ENCODE measurements at regions not wholly inside any gene's neighbourhood (a gene's known extent, or its start where the extent isn't known, plus 50 kb on each side); places are given as distances from the start of the nearest gene placed in this dataset.
"Not testable (repeated sequence)": the region's sequence is repeated elsewhere in the genome, so short reads cannot be mapped to it uniquely, and the experiment has no call there.

- DNase-seq (ENCODE audit: low read depth in 2 of 2): no peak
Measured at GRCh38 chr18:997499-997898, 92.8 kb downstream of the ADCYAP1 start.

- no peak for DNase-seq (ENCODE audit: low read depth in 2 of 2)
Measured at GRCh38 chr18:998936-999335, 94.3 kb downstream of the ADCYAP1 start.

DNA sequence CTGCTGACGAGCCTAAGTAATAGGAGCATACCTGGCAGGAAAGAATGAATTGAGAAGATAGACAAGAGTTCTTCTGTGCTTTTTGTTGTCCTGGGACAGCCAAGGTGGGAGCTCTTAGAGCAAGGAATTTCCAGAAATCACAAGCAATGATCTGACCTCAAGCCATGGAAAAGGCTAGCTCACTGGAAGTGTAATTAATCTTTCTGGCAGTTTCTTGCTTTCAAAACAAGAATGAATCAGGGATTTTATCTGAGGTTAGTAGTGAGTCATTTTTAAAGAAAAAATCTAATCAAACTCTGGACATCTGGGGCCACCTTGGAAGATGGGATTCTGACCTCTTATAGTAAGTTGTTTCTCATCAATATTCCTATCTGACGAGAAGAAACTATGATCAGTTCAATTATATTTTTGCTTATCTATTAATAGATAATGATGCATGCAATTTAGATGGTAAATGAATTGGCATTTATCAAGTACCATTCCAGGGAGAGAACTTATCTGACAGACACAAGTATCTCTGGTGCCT is 98.0 kb downstream of the ADCYAP1 start:
- no peak for DNase-seq (ENCODE audit: low read depth in 2 of 2)

DNA sequence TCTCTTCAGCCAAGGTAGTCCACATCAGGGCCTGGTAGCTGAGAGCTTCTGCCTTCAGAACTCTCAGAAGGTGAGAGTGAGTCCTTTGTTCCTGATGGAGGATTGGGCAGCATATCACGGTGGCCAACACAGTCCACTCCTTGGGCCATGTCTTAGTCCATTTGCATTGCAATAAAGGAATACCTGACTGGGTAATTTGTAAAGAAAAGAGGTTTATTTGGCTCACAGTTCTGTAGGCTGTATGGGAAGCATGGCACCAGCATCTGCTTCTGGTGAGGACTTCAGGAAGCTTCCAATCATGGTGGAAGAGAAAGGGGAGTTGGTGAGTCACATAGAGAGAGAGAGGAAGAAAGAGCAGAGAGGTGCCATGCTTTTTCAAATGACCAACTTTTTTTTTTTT is 98.8 kb downstream of the ADCYAP1 start:
- DNase-seq (ENCODE audit: low read depth in 2 of 2): no peak

- DNase-seq (ENCODE audit: low read depth in 2 of 2): no peak
Measured at GRCh38 chr18:1006304-1006703, 101.6 kb downstream of the ADCYAP1 start.

DNA sequence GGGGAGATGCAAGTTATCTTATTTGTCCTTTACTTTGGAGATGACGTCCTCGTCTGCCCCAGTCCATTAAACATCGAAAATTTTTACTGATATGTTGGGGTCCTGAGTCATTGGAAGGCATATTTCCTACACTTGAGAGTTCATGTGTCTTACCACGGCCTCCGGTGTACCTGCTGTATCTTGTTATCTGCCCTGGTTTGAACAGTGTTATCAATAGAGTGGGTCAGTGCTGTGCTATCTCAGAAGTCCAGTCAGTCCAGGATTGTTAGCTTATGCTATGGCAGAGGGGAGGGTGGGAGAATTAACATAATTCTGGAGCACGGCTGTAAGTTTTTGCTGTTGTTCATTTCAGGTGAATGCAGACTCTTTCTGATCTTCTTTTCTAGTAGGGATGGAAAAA is 102.3 kb downstream of the ADCYAP1 start:
- no peak for DNase-seq (ENCODE audit: low read depth in 2 of 2)

DNA sequence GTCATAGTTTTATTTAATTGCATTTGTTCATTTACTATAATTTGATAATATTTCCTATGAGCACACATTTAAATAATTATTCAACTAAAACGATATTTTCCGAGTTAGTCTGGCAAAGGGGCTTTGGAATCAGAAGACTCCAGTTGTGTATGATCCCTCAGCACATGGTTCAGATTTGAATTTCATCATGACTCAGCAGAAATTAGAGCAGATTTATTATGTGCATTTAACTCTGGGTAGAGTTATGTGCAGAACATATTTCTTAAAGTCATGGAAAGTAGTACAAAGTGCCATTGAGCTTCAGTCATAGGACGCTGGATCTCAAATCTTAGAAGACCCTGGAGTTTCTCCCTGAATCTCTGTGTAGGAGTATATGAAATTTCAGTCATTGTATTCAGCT is 106.7 kb downstream of the ADCYAP1 start:
- no peak for DNase-seq (ENCODE audit: low read depth in 2 of 2)

- DNase-seq (ENCODE audit: low read depth in 2 of 2): no peak
Measured at GRCh38 chr18:1012775-1013174, 108.1 kb downstream of the ADCYAP1 start.

GRCh38 chr18:1013951-1014350 is 109.3 kb downstream of the ADCYAP1 start:
- no peak for DNase-seq (ENCODE audit: low read depth in 2 of 2)

DNA sequence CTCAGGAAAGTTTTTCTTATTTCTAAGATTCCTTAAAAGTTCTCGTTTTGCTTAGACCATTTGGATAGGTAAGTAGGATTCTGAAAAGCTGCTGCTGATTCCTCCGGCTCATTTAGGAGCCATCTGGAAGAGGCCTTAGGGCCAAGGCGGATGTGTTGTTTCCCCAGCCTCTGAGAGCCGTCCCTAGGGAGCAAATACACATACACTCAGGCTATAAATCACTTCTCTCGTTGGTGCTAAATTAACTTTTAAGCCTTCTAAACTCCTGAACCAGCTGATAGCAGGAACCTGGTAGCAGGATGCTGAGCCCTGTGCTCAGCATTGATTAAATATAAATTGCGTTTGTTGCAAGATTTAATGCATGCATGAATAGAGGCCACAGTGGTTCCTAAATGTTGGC is 109.8 kb downstream of the ADCYAP1 start:
- DNase-seq (ENCODE audit: low read depth in 2 of 2): no peak

GRCh38 chr18:1014951-1015624 is 110.4 kb downstream of the ADCYAP1 start:
- DNase-seq (ENCODE audit: low read depth in 2 of 2): no peak

GRCh38 chr18:1015777-1016176 is 111.1 kb downstream of the ADCYAP1 start:
- no peak for DNase-seq (ENCODE audit: low read depth in 2 of 2)

- DNase-seq (ENCODE audit: low read depth in 2 of 2): no peak
Measured at GRCh38 chr18:1017227-1018058, 112.8 kb downstream of the ADCYAP1 start.

DNA sequence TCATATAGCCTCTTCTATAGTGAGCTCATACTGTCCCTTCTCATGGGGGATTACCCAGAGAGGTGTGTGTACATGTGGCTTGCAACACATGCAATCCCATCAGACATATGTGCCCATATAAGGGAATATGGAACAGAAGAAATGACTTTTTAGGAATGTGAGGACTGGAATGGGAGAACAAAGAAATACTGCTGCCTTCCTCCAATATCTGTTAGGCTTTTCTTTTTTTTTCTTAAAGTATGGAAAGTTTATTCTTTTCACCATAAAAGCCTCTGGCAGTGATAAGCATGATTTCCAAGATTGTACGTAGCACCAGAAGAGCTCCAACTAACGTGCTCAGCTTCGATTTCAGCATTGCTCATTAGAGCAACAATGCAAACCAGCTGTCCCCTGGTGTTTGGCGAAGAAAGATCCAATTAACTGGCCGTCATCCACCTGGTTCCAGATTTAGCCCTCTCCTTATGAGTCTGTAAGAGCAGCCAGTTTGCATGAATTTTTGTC is 113.6 kb downstream of the ADCYAP1 start:
- DNase-seq (ENCODE audit: low read depth in 2 of 2): no peak

DNA sequence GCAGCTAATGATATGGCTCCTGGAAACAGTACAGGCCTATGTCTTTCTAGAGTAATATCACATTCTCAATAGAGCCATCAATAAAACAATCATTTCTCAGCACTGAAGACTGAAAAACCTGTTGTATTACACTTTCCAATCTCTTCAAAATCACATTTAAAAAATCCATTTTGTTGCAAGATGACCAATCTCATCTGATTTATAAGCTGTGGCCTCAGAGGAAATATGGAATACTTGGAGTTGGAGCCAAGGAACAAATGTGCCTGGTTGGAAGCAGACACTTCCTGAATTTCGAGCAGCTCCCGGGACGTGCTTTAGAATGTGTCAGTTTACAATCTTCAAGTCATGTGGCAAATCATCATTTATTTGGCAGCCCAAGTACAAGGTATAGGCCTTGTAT is 114.5 kb downstream of the ADCYAP1 start:
- DNase-seq (ENCODE audit: low read depth in 2 of 2): no peak

- no peak for DNase-seq (ENCODE audit: low read depth in 2 of 2)
Measured at GRCh38 chr18:1020731-1021344, 116.2 kb downstream of the ADCYAP1 start.

GRCh38 chr18:1026930-1027329 is 122.3 kb downstream of the ADCYAP1 start:
- DNase-seq (ENCODE audit: low read depth in 2 of 2): no peak

GRCh38 chr18:1033092-1033491 is 128.4 kb downstream of the ADCYAP1 start:
- DNase-seq (ENCODE audit: low read depth in 2 of 2): not testable (repeated sequence)

GRCh38 chr18:1034971-1035370 is 130.3 kb downstream of the ADCYAP1 start:
- DNase-seq (ENCODE audit: low read depth in 2 of 2): no peak

- no peak for DNase-seq (ENCODE audit: low read depth in 2 of 2)
Measured at GRCh38 chr18:1036926-1037325, 132.3 kb downstream of the ADCYAP1 start.

DNA sequence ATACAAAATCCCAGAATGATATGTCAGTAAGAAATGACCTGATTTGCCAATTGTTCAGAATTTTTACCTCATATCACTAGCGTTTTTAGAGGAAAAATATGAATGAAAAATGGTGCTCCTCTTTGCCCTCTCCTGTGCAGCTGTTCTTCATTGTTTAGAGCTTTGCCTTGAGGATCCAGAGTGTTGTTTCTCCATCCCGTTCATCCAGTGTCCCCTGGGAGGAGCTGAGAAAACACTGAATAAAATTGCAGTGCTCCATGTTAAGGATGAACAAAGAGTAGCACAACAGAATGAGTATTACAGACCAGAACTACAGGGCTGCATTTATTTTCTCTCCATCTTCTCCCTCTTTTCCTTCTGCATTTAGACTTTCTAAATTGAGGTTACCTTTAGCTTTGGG is 133.1 kb downstream of the ADCYAP1 start:
- no peak for DNase-seq (ENCODE audit: low read depth in 2 of 2)

GRCh38 chr18:1039421-1039820 is 134.8 kb downstream of the ADCYAP1 start:
- DNase-seq (ENCODE audit: low read depth in 2 of 2): no peak

Measured in stimulated activated CD4-positive, alpha-beta T cell treated with anti-CD3 and anti-CD28 coated beads, Interleukin-12 subunit alpha, Interleukin-12 subunit beta, amount 100 ng/mL, for 24 hours (primary cell).